ENCODE measurements at regions not wholly inside any gene's neighbourhood (a gene's known extent, or its start where the extent isn't known, plus 50 kb on each side); places are given as distances from the start of the nearest gene placed in this dataset.

GRCh38 chr6:112770308-112770707, 423.2 kb downstream of the RFPL4B start:
- H3K27ac ChIP-seq: no peak overlapping the region
- no peak for TF ChIP-seq CTCF (IDR thresholded peaks at IDR 0.05)

GRCh38 chr6:112773187-112773586, 426.1 kb downstream of the RFPL4B start:
- Histone ChIP-seq H3K4me1 (no peaks in the 10 kb centered on the region), H3K9ac (no peak overlapping the region), H3K9me3 (ENCODE audit: control insufficient read depth, low read length) (no peaks in the 10 kb centered on the region), H2AFZ (no peak overlapping the region), H3K4me2 (ENCODE audit: low read length) (no peak overlapping the region), H3K79me2 (no peaks in the 10 kb centered on the region), H3K27me3 (ENCODE audit: control insufficient read depth, insufficient read depth, low read length) (no peaks in the 10 kb centered on the region), H3K4me3 (ENCODE audit: low read depth, low read length) (no peak overlapping the region), H3K36me3 (ENCODE audit: control insufficient read depth, insufficient read depth, low read length) (no peaks in the 10 kb centered on the region), H3K27ac (no peak overlapping the region)
- no peak for TF ChIP-seq CTCF (IDR thresholded peaks at IDR 0.05)

More at GRCh38 chr6:112770308-112770707, 423.2 kb downstream of the RFPL4B start:
- no peak overlapping the region for H3K4me3 ChIP-seq (ENCODE audit: low read depth, low read length)
- no peak overlapping the region for H3K4me2 ChIP-seq (ENCODE audit: low read length)
- H3K9me3 ChIP-seq (ENCODE audit: control insufficient read depth, low read length): no peaks in the 10 kb centered on the region
- H3K36me3 ChIP-seq (ENCODE audit: control insufficient read depth, insufficient read depth, low read length): no peaks in the 10 kb centered on the region
- H3K4me1 ChIP-seq: no peaks in the 10 kb centered on the region
- H3K27me3 ChIP-seq (ENCODE audit: control insufficient read depth, insufficient read depth, low read length): no peaks in the 10 kb centered on the region
- H2AFZ ChIP-seq: no peak overlapping the region
- no peak overlapping the region for H3K9ac ChIP-seq
- no peaks in the 10 kb centered on the region for H3K79me2 ChIP-seq

GRCh38 chr6:112774319-112774718, 427.2 kb downstream of the RFPL4B start:
- no peaks in the 10 kb centered on the region for H3K27me3 ChIP-seq (ENCODE audit: control insufficient read depth, insufficient read depth, low read length)
- TF ChIP-seq CTCF (IDR thresholded peaks at IDR 0.05): no peak
- H3K36me3 ChIP-seq (ENCODE audit: control insufficient read depth, insufficient read depth, low read length): no peaks in the 10 kb centered on the region
- H3K4me1 ChIP-seq: no peaks in the 10 kb centered on the region
- no peak overlapping the region for H3K27ac ChIP-seq
- H3K9me3 ChIP-seq (ENCODE audit: control insufficient read depth, low read length): no peaks in the 10 kb centered on the region
- H3K4me2 ChIP-seq (ENCODE audit: low read length): no peak overlapping the region
- H3K79me2 ChIP-seq: no peaks in the 10 kb centered on the region
- no peak overlapping the region for H3K4me3 ChIP-seq (ENCODE audit: low read depth, low read length)
- no peak overlapping the region for H2AFZ ChIP-seq
- no peak overlapping the region for H3K9ac ChIP-seq

GRCh38 chr6:112780498-112781096, 433.5 kb downstream of the RFPL4B start:
- TF ChIP-seq CTCF (IDR thresholded peaks at IDR 0.05): peak; percentile 76

GRCh38 chr6:112781241-112781640, 434.1 kb downstream of the RFPL4B start:
- Histone ChIP-seq H2AFZ (no peak overlapping the region), H3K36me3 (ENCODE audit: control insufficient read depth, insufficient read depth, low read length) (no peaks in the 10 kb centered on the region), H3K27me3 (ENCODE audit: control insufficient read depth, insufficient read depth, low read length) (no peaks in the 10 kb centered on the region), H3K4me3 (ENCODE audit: low read depth, low read length) (no peak overlapping the region), H3K9ac (no peak overlapping the region), H3K4me2 (ENCODE audit: low read length) (no peak overlapping the region), H3K27ac (no peak overlapping the region), H3K4me1 (no peaks in the 10 kb centered on the region), H3K9me3 (ENCODE audit: control insufficient read depth, low read length) (no peaks in the 10 kb centered on the region), H3K79me2 (no peaks in the 10 kb centered on the region)
- TF ChIP-seq CTCF (IDR thresholded peaks at IDR 0.05): no peak

More at GRCh38 chr6:112780498-112781096, 433.5 kb downstream of the RFPL4B start:
- Histone ChIP-seq H3K4me1 (no peaks in the 10 kb centered on the region), H3K4me3 (ENCODE audit: low read depth, low read length) (no peak overlapping the region), H3K4me2 (ENCODE audit: low read length) (no peak overlapping the region), H3K36me3 (ENCODE audit: control insufficient read depth, insufficient read depth, low read length) (no peaks in the 10 kb centered on the region), H3K27ac (no peak overlapping the region), H3K79me2 (no peaks in the 10 kb centered on the region), H3K9me3 (ENCODE audit: control insufficient read depth, low read length) (no peaks in the 10 kb centered on the region), H3K9ac (no peak overlapping the region), H2AFZ (no peak overlapping the region), H3K27me3 (ENCODE audit: control insufficient read depth, insufficient read depth, low read length) (no peaks in the 10 kb centered on the region)
